GM21723 (cell line): ENCODE measurements at regions not wholly inside any gene's neighbourhood (a gene's known extent, or its start where the extent isn't known, plus 50 kb on each side); places are given as distances from the start of the nearest gene placed in this dataset.
"Not testable (repeated sequence)": the region's sequence is repeated elsewhere in the genome, so short reads cannot be mapped to it uniquely, and the experiment has no call there.

Source experiments
- ATAC-seq: cut with Tn5 transposase; IDR thresholded peaks from one replicate; pipeline ENCODE4 v1.9.1; 2021; ENCODE audit warnings: mild to moderate bottlenecking, moderate library complexity; ENCODE audit not compliant: unreplicated experiment

DNA sequence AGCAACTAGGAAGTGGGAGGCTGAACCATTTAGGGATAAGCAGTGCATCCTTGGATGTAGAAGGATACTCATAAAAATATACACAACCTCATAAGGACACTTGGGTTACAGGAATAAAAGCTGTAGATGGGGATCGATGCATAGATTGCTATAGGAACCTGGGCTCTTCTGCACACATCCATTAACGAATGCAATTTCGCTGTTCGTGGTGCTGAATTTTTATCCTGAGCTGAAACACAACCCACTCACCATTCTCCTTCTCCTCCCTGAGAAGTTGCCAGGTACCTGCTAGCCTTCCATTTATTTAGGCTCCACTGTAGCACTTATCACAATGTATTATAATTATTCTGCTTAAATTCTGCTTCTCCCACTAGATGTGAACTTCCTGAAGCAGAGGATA lies 320.6 kb upstream of the BRINP1 start:
- no peak for ATAC-seq

DNA sequence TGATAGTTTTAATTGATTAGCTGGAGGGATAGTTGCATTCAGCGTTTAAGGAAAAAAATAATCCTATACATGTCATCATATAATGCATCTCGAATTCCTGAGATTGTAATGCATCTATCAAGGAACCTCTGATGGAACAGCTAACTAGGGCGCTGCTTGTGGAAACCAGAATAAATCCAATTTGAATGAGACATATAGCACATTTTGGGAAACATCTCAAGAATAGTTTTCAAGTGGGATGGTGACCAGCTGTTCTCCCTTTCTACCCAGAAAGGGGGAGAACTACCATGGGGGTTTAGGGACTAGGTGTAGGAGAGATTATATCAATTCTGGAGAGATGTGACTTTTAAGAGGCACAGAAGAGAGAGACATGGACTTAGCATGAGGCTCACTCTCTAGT lies 319.3 kb upstream of the BRINP1 start:
- ATAC-seq, result no peak

DNA sequence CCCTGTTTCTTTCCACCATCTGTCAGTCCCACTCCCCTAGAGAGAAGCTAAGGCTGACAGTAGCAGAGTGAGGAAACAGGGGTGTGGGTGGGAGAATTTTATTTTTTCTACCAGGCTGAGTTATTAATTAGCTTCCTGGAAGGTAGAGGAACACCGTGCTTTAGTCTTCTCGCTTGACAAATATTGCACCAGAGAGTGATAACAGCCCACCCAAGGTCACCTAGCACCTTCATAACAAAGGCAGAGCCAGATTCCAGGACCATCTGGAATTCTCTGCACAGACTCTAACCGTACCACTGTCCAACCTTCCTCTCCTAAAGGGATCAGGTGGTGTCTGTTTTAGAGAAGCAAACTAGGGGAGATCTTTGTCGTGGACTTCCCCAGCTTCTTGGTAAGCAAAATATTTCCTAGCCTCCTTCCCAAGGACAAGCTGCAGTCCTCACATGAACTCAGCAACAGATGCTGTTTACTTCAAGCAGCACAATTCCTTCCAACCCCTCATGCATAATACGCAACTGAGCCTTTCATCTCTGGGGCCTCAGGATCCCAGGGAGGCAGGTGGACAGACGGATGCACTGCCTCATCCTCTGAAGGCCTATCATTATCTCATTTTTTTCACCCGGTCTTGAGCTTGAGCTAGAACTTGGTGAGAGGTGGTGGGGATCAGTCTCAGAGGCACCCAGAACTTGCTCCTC lies 308.7 kb upstream of the BRINP1 start:
- no peak for ATAC-seq

DNA sequence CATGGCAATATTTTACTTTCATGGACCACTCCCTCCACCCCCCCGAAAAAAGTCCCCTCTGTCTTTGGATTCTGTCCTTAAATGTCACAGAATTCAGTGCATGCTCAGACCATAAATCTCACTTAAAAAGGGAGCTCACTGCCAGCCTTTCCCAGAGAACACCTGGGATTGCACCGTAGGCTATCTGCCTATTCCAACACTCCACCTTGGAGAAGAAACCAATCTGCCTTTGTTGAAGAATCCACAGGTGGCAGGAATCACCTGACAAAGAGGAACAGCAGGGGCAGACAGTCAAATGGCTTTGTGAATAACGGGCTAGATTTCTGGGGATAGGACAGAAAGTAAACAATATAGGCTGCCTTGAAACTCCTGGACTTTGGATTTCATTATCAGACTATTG lies 306.7 kb upstream of the BRINP1 start:
- no peak for ATAC-seq

DNA sequence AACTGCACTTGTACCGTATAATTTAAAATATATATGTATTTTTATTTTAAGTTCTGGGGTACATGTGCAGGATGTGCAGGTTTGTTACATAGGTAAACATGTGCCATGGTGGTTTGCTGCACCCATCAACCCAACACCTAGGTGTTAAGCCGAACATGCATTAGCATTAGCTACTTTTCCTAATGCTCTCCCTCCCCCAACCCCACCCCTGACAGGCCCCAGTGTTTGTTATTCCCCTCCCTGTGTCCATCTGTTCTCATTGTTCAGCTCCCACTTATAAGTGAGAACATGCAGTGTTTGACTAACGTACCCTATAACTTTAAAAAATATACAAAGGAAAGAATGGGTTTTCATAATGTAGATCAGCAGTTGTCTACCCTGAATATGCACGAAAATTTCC lies 303.5 kb upstream of the BRINP1 start:
- ATAC-seq, result not testable (repeated sequence)

DNA sequence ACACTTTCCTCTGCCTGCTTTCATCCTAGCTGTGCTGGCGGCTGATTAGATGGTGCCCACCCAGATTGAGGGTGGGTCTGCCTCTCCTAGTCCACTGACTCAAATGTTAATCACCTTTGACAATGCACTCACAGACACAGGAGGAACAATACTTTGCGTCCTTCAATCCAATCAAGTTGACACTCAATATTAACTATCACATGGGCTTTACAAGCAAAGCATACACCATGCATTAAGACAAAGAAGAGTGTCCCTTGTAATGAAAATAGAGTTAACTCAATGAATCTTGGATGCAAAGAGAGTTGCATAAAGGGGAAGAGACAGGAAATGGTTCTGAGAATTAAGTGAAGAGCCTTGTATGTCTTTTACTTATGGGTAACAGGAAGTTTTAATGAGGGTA lies 298.7 kb upstream of the BRINP1 start:
- ATAC-seq, result no peak

DNA sequence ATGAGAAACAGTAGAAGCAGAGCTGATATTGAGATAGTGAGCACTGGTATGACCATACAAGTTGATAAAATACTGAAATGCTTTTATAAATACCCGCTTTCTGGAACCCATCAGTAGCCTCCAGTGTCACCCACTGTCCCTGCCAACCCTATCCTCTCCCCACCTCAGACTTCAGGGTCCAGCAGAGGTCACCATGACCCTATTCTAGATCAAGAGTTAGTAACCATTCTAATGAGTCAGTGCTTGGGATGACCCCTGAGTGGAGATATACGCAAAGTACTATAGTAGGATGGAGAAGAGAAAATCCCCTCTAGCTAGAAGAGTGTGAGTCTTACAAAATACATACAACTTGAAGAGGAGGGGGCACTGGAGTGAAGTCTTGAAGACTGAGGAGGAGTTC lies 297.9 kb upstream of the BRINP1 start:
- ATAC-seq, result no peak

DNA sequence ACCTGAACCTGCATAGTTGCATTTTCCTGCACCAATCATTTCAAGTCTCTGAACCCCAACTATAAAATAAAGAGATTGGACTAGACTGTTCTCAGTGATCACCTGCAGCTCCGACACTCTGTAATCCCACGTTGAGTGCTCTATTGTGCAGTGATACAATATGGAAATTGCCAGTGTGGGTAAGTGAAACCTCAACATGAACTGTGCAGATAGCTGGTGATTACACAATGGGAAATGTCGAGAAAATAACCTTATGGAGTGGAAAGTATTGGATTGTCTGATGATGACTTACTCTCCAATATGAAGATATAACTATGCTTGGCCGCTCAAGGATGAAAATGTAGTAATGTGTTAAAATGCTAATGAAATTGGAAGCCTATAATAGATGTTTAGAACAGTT lies 293.1 kb upstream of the BRINP1 start:
- no peak for ATAC-seq

DNA sequence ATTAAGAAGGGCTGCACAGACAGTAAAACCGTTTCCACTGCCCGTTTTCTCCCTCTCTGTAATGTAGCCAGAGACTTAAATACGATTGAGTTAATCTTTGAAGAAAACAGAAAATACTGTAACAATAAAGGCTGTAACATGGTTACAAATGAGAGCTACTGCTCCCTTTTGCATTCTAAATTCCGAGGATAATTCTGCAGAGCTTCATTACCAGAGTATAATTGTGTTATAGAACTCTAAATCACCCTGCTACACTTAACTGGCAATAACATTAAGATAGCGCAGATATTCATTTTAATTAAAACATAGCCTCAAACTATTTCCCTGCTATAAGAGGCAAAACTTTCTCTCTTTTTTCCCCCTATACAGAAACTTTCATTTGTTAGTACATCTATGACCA lies 283.7 kb upstream of the BRINP1 start:
- no peak for ATAC-seq

DNA sequence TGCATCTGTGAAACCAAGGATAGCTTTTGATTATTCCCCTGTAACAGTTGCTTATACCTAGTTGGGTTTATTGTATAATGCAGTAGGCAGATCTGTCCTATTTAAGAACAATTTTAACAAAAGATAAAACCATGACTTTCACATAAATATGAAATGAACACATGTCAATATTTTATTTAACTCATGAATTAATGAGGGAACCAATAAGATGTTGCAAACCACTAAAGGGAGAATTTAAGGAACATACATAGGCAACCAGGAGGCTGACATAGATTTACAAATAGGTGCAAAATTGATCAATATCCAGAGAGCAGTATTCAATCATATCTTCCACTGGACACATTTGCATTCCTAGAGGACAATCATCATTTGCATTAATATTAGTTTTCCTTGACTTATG lies 280.0 kb upstream of the BRINP1 start:
- ATAC-seq, result no peak

DNA sequence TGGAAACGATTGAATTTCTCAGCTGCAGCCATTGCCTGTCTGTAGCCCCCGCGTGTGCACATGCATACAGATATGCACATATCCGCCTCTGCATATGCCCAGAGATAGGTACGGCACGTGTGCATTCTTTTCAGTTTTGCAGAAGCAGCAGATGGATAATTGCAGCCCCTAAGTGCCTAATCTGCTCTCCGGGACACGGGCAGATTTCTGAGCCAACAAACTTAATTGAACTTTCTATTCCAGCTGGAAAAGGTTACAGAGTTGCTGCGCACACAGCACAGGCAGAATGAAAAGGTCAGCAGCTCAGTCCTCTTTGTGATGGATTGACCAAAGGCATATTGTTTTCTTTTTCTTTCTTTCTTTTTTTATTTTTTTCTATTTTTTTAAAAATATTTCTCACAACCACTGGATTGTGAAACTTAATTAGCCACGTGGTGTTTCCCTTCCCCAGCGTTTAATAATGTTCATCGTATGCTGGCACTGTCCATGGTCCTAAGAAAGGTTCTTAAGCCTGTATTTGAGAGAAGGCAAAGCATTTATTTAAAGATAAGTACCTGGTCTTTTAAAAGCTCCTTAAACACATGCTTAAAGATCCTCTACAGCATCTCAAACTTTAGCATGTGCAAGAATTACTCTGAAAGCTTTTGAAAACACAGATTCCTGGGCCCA lies 270.2 kb upstream of the BRINP1 start:
- ATAC-seq, result no peak

DNA sequence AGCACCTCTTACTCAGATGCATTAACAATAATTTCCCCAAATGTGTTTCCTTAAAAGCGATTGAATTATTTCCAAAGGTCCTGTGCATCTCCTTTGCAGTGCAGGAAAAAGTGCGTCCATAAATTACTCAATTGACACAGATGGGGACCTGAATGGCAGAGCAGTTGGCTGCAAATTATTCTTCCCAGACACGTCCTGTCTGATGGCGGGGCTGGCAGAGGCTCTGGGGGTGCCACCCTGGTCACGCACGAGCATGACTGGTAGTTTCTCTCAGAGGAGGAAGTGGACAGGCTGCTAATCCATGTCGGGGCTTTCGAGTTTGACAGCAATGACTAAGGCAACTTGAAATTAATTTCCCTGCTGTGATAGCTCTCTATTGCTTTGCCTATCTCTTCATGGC lies 264.8 kb upstream of the BRINP1 start:
- ATAC-seq, result no peak

DNA sequence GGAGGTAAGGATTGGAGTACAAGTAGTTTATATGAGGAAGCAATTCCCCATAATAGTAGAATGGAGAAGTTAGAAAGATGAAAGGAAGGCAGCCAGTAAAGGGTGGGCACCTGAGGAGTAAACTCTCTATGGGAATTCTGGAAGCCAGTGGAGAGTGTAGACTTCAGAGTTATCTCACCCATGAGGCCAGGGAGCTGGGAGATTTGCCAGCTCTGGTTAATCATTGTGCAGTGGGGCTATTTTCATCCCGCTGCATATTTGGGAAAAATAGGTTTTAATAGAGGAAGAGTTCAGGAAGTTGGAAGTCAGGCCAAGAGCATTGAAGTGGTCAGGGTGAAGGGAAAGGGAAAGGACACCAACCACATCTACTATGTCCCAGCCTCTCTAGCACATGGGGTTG lies 242.3 kb upstream of the BRINP1 start:
- ATAC-seq, result no peak

DNA sequence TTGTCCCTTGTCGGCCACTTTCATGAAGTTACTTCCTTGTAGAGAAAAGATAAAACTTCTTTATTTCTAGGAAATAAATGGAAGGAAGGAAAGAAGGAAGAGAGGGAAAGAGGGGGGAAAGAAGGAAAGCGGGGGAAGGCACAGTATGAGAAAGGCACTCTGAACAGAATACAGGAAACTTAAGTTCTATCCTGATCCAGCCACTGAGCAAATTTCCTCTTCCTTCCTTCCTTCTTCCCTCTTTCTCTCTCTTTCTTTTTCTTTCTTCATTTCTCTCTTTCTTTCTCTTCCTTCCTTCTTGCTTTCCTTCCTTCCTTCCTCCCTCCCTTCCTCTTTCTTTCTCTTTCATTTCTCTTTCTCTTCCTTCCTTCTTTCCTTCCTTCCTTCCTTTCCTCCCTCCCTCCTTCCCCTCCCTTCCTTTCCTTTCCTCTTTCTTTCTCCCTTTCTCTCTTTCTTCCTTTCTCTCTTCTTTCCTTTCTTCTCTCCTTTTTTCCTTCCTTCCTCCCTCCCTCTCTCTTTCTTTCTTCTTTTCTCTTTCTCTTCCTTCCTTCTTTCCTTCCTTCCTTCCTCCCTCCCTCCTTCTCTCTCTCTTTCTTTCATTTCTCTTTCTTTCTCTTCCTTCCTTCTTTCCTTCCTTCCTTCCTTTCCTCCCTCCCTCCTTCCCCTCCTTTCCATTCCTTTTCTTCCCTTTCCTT lies 240.2 kb upstream of the BRINP1 start:
- ATAC-seq, result no peak

DNA sequence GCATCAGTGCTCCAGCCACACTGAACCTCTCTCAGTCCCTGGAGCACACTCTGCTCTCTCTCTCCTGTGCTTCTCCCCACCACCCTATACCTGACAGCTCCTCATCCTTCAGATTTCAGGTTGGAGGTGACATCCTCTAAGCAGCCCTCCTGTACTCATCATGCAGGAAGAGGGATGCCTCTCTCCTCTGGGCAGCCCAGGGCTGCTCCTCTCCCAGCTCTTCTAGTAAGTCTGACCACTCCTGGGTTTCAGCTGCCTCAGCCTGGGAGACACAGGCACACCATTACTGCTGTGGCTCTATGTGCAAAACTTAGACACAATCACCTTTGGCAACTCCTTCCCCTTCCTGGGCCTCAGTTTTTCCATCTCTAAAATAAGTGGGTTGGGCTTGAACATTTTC lies 232.4 kb upstream of the BRINP1 start:
- no peak for ATAC-seq

DNA sequence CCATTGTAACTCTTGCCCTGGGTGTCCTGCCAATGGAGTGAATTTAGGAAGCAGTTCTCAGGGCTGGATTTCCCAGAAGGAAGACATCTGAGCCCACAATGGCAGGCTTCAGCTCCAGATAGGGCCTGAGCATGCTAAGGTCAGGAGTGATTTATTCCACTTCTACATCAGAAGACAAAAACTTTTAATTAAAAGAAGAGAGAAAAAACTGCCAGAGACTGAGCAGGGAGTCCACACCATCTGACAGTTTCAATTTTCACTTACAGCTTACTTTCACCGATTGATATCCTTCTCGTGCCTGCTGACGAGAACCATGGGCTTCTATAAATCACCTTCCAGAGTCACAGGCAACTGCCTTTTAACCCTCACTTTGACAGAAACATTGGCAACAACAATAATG lies 228.3 kb upstream of the BRINP1 start:
- no peak for ATAC-seq

DNA sequence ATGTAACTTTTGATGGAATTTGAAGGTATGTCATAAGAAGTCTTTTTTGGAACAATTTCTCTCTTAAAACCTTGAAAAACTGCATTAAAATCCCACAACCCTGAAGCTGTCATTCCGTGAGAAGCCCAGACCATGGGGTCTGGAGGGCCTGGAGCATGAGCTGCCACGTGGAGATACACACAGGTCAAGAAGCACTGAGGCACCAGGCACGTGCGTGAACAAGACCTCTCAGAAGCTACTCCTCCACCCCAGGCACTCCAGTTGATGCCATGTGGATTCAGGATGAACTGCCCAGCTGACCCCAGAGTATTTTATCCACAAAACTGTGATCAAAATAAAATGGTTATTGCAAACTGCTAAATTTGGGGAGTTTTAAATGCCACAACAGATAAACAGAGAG lies 227.5 kb upstream of the BRINP1 start:
- no peak for ATAC-seq

DNA sequence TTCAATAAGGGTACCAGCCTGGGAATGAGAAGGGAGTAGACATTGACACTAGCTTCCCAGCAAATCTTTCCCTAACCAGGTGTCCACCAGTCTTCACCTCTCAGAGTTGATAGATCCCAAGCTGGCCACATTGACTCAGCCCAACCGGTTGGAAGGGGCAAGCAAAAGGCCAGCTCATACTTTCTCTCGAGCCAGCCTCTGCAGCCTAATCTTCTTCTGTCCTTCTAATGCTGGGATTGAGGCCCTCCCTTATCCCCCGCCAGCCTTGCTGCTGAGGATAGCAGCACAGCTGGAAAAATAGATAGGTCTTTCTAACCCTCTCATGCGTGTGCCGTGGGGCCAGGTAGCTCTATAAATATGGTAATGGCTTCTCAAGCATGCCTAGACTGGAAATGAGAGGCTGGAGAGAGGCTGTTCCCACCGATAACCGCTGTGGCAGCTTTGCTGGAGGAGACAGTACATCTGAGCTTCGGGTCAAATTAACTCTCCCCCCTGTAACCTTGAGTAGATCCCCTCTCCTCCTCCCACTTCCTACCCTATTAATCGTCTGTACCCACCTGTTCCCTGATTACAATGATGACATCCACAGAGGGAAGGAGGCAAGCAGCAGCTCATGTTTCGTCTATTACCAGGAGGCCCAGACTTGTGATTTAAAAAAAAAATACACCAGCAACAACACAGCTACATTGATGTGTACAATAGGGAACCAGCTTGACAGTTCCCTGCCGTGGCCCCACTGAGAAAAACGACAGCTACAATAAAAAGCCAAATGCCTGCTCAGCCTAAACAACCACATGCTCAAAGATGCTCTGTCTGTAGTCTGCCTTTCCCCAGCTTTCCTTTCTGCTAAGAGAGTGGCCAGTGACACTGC lies 219.9 kb upstream of the BRINP1 start:
- ATAC-seq, result no peak

DNA sequence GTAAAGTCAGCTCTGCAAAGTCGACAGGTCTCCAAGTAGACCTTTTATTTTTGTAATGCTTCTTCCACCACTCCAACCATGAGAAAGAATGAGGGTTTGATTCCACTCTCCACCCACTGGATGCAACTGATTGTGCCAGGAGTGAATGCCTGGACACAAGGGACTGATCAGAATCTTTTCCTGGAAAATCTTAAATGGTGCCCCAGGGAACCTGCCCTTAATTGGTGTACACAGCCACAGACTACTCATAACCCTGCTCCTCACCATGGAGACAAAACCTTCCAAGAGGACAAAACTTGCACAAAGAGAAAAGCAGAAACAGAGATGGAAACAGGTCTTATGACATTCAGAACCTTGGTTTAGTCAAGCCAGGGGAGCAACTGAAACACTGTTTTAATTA lies 208.6 kb upstream of the BRINP1 start:
- ATAC-seq, result no peak

DNA sequence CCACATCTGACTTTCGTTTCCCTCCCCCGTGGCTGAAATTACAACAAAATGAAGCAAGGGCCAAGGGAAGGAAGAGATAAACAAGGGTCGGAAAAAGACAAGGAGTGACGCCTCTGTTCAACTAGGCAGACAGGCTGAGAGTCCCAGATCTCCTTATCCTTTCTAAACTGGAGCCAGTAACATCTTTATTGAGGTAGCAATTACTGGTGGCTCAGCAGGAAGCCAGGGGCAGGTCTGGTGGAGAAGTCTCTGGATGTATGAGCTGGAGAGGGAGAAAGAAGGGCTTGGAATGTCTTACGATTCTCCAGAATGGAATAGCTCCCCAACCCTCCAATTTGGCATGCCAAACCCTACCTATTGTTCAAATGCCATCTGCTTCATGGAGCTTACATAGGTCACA lies 190.8 kb upstream of the BRINP1 start:
- ATAC-seq, result no peak

DNA sequence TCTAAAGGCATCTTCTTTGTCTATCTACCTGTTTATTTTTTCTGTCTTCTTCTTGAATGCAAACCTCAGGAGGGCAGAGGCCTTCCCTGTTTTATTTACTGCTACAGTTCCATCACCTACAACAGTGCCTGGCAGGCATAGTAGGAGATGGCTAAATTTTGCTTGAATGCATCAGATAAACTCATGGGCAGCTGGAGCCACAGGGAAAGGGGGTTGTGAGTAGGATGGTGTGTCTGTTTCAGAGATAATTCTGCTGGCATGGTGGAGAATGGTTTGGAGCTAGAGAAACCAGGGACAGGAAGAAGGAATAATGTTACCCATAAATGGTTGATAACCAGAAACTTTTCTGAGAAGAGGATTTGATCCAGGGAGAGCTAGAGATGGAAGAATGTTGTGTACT lies 189.8 kb upstream of the BRINP1 start:
- no peak for ATAC-seq
